Activated T-cell treated with anti-CD3 and anti-CD28 coated beads, Interleukin-2, amount 50 U/mL, for 4 hours (primary cell): ENCODE measurements at regions not wholly inside any gene's neighbourhood (a gene's known extent, or its start where the extent isn't known, plus 50 kb on each side); places are given as distances from the start of the nearest gene placed in this dataset.

Experiments used
- ATAC-seq, 2 donors: fragments of 200-7000 bp; cut with Tn5 transposase; one replicate each; pipeline ENCODE4 v1.10.0; 2021
- DNase-seq: peaks from one replicate; pipeline ENCODE4 v3.0.0-alpha.2; 2020
- H3K27me3 Mint-ChIP-seq: one replicate; pipeline ENCODE4 v1.8.0; 2021; ENCODE audit warnings: low read depth, mixed read lengths
- H3K36me3 Mint-ChIP-seq: one replicate; pipeline ENCODE4 v1.8.0; 2022; ENCODE audit warnings: mixed read lengths; ENCODE audit not compliant: insufficient read depth
- H3K4me1 Mint-ChIP-seq: one replicate; pipeline ENCODE4 v1.8.0; 2021; ENCODE audit warnings: low read depth, mixed read lengths
- H3K4me3 Mint-ChIP-seq: one replicate; pipeline ENCODE4 v1.8.0; 2021; ENCODE audit warnings: mild to moderate bottlenecking, moderate library complexity, mixed read lengths
- H3K9me3 Mint-ChIP-seq: one replicate; pipeline ENCODE4 v1.8.0; 2021; ENCODE audit warnings: mixed read lengths

DNA sequence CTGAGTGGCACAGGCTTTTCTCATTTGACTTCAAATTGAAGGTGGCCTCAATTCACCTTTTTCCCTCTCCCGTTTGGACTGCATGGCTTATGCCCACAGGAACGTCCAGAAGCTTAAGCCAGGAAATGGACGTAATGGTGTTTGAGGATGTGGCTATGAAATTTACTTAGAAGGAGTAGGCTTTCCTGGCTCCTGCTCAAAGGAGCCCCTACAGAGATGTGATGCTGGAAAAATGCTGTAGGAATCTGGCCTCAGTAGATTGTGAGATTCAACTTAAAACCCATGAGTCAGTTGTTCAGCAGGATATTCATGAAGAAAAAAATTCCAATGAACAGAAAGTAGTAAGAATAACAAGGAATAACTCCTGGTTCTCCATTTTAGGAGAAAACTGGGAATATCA is 129.0 kb downstream of the ICOS start:
- no peak overlapping the region for H3K4me3 Mint-ChIP-seq
- ATAC-seq (no peak), DNase-seq (no peak)
- H3K4me1 Mint-ChIP-seq, result no peaks in the 10 kb centered on the region
- H3K36me3 Mint-ChIP-seq, result no peaks in the 10 kb centered on the region
- H3K27me3 Mint-ChIP-seq, result peaks cover 1% of the 10 kb centered on the region
- no peaks in the 10 kb centered on the region for H3K9me3 Mint-ChIP-seq

- H3K27me3 Mint-ChIP-seq, result peaks cover 1% of the 10 kb centered on the region
- H3K4me1 Mint-ChIP-seq, result no peaks in the 10 kb centered on the region
- ATAC-seq, result no peak
- H3K9me3 Mint-ChIP-seq, result no peaks in the 10 kb centered on the region
- no peak overlapping the region for H3K4me3 Mint-ChIP-seq
- no peak for DNase-seq
- H3K36me3 Mint-ChIP-seq, result no peaks in the 10 kb centered on the region
These were observed 129.5 kb downstream of the ICOS start for GRCh38 chr2:204066051-204066450.

- H3K27me3 Mint-ChIP-seq, result peaks cover 1% of the 10 kb centered on the region
- DNase-seq (no peak), ATAC-seq (no peak)
- H3K9me3 Mint-ChIP-seq, result no peaks in the 10 kb centered on the region
- no peaks in the 10 kb centered on the region for H3K4me1 Mint-ChIP-seq
- no peak overlapping the region for H3K4me3 Mint-ChIP-seq
- H3K36me3 Mint-ChIP-seq, result no peaks in the 10 kb centered on the region
These were observed 133.2 kb downstream of the ICOS start for GRCh38 chr2:204069804-204070203.

DNA sequence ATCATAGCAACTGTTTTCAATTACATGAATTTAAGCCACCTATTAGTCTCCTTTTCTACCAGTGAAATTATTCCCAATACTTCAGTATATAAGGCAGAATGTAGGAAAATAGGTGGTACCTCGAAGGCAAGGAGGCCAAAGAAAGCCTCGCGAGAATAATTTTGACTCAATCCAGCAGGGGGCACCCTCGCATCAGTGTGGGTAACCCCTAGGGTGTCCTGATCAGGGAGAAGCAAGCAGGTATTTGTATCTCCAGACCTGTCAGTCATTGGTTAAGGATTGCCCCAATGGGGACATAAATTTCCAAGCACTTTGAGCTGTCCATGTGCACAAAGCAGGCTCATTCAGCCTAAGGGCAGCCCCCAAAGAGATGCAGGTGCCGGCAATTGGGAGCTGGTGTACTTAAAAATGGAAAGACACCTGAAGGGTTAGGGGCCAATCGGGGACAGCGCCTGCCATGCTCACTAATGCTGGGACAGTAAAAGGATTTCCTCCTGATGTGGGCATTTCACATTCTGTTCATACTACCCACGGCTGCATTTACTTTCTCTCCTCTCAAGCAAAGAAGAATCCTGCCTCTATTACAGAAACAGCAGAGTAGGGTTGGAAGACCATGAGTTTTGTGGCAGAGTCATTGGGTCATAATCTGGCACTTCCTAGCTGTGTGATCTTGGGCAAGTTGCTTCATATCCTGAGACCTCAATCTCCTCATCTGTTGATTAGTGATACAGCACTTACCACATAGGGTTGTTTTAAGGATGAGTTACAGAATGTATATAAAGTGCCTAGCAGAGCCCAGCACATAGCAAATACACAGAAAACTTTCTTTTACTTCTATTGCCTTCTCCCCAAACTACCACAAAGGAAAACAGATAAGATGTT is 136.1 kb downstream of the ICOS start:
- H3K9me3 Mint-ChIP-seq, result no peaks in the 10 kb centered on the region
- no peaks in the 10 kb centered on the region for H3K36me3 Mint-ChIP-seq
- no peaks in the 10 kb centered on the region for H3K4me1 Mint-ChIP-seq
- peak; percentile 62 for DNase-seq
- no peaks in the 10 kb centered on the region for H3K27me3 Mint-ChIP-seq
- peak; percentile 79 to 80 for ATAC-seq
- no peak overlapping the region for H3K4me3 Mint-ChIP-seq

DNA sequence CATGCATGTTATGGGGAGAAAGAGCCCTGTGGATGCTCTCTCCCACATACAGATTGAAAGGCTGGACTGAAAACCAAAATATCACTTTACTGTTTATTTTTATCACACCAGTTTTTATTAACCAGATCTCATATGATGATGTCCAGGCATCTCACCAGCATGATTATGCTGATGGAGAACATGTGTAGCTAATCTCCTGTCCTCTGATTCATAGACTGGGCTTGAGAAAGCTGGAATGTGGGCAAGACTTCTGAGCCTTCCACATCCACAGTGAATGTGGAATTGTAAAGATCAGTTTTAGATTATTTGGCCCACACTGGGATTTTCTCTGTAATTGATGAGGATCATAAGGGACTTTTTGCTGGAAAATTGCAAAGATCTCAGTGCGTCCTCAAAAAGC is 137.9 kb downstream of the ICOS start:
- DNase-seq, result no peak
- H3K4me1 Mint-ChIP-seq, result no peaks in the 10 kb centered on the region
- no peaks in the 10 kb centered on the region for H3K36me3 Mint-ChIP-seq

DNA sequence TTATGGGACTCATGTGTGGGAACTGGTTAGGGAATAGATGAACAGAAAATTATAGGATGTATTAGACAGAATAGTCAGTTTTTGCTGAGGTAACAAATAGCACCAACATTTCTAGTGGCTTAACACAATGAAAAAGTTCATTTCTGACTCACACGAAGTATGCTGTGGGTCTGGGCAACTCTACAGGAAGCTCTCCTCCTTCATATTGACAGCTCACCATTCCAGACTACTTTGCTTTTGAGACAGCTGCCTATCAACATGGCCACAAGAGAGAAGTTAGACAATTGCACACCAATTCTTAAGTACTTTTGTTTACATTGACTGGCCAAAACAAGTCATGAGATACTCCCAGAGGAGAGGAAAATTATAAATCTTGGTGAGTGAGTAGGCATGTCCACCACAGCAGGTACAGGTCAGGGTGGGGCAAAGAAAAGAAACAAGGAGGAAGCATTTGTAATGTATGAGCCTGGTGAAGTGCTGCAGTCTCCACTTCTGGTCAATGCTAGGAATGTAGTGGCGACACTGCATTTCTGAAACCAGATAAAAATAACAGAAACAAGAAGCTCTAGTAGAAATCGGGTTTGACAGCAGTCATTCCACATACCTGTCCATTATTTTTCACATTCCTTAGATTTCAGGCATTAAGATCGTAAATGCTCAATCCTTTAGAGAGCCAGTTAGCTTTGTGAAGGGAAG is 141.6 kb downstream of the ICOS start:
- ATAC-seq (peak in 1 of 2 donors; percentile 69), DNase-seq (no peak)
- Mint-ChIP-seq H3K9me3 (no peaks in the 10 kb centered on the region), H3K4me3 (no peak overlapping the region), H3K27me3 (no peaks in the 10 kb centered on the region), H3K36me3 (no peaks in the 10 kb centered on the region), H3K4me1 (no peaks in the 10 kb centered on the region)

More for the DNA sequence above, 137.9 kb downstream of the ICOS start:
- Mint-ChIP-seq H3K27me3 (no peaks in the 10 kb centered on the region), H3K4me3 (no peak overlapping the region), H3K9me3 (no peaks in the 10 kb centered on the region)
- no peak for ATAC-seq

DNA sequence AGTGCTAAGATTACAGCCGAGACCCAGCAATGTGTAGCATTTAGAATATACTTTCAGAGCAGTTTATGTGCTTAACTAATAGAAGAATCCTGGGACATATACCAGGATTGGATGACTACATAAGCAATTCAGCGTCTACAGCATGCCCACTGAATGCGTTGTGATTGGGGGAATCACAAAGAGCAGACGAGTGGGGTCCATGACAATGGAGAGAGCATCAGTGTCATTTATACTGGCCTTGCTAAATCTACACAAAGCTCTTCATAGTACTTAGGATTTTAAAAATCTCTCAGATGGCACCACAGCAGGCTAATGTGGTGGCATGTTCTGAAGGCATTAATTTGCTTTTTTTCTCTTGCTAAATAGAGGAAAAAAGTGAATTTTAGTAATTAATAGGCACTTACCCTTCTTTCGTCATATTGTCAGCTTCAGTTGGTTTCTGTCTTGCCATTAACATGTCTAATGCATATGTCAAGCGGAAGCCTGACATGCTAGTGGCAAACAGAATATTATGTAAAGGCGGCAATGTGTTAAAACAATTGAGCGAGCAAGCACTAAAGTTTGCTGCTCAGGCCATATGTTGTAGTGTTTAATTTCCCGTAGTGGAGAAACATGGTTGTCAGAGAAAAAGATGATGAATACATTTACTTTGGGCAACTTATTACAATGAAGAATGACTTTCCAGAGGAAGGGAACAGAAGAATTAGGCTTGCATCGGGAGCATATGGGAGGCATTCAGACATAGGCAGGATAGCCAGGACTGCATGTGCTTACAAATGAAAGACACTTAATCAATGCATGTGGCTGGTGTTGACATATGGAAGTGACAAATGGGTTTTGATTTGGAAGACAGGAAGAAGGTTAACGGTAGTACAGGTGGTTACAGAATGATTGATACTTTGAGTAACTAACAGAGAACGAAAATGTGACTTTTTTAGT is 145.2 kb downstream of the ICOS start:
- ATAC-seq (no peak), DNase-seq (no peak)
- H3K9me3 Mint-ChIP-seq, result no peaks in the 10 kb centered on the region
- H3K4me3 Mint-ChIP-seq, result no peak overlapping the region
- no peaks in the 10 kb centered on the region for H3K27me3 Mint-ChIP-seq
- no peaks in the 10 kb centered on the region for H3K36me3 Mint-ChIP-seq
- H3K4me1 Mint-ChIP-seq, result no peaks in the 10 kb centered on the region

- H3K9me3 Mint-ChIP-seq, result no peaks in the 10 kb centered on the region
- no peak overlapping the region for H3K4me3 Mint-ChIP-seq
- no peaks in the 10 kb centered on the region for H3K36me3 Mint-ChIP-seq
- ATAC-seq, result no peak
- no peaks in the 10 kb centered on the region for H3K27me3 Mint-ChIP-seq
- no peak for DNase-seq
- no peaks in the 10 kb centered on the region for H3K4me1 Mint-ChIP-seq
These were observed 149.6 kb downstream of the ICOS start for GRCh38 chr2:204086167-204086566.

DNA sequence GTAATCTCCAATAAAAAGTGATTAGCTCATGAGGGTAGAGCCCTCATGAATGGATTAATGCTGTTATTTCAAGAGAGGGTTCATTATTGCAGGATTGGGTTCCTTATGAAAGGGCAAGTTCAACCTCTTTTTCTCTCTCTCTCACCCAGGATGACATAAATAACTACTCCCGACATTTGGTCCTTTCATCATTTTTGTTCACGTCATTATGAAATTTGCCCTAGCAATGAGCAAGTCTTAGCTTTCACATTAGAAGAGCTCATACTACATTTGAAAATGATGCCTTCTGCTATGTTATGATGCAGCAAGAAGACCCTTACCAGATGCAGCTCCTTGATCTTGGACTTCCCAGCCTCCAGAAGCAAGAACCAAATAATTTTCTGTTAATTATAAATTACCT is 152.5 kb downstream of the ICOS start:
- H3K36me3 Mint-ChIP-seq, result no peaks in the 10 kb centered on the region
- no peak overlapping the region for H3K4me3 Mint-ChIP-seq
- ATAC-seq (no peak), DNase-seq (no peak)
- no peaks in the 10 kb centered on the region for H3K4me1 Mint-ChIP-seq
- peaks cover 14% of the 10 kb centered on the region for H3K9me3 Mint-ChIP-seq
- H3K27me3 Mint-ChIP-seq, result no peaks in the 10 kb centered on the region

- Mint-ChIP-seq H3K36me3 (no peaks in the 10 kb centered on the region), H3K27me3 (no peaks in the 10 kb centered on the region), H3K4me3 (no peak overlapping the region), H3K9me3 (peaks cover 14% of the 10 kb centered on the region), H3K4me1 (no peaks in the 10 kb centered on the region)
- ATAC-seq (no peak), DNase-seq (no peak)
These were observed 153.0 kb downstream of the ICOS start for GRCh38 chr2:204089574-204089973.

GRCh38 chr2:204090021-204090420 is 153.5 kb downstream of the ICOS start:
- no peaks in the 10 kb centered on the region for H3K36me3 Mint-ChIP-seq
- ATAC-seq (no peak), DNase-seq (no peak)
- no peaks in the 10 kb centered on the region for H3K27me3 Mint-ChIP-seq
- no peak overlapping the region for H3K4me3 Mint-ChIP-seq
- peaks cover 14% of the 10 kb centered on the region for H3K9me3 Mint-ChIP-seq
- no peaks in the 10 kb centered on the region for H3K4me1 Mint-ChIP-seq

GRCh38 chr2:204104811-204105210 is 168.2 kb downstream of the ICOS start:
- Mint-ChIP-seq H3K4me3 (no peak overlapping the region), H3K4me1 (peaks cover 41% of the 10 kb centered on the region), H3K9me3 (no peaks in the 10 kb centered on the region), H3K27me3 (peaks cover 3% of the 10 kb centered on the region), H3K36me3 (no peaks in the 10 kb centered on the region)
- peak; percentile 54 to 56 for ATAC-seq
- DNase-seq, result no peak

- Mint-ChIP-seq H3K4me1 (peaks cover 61% of the 10 kb centered on the region), H3K9me3 (no peaks in the 10 kb centered on the region), H3K4me3 (peak overlapping the region; percentile 69), H3K36me3 (no peaks in the 10 kb centered on the region), H3K27me3 (no peaks in the 10 kb centered on the region)
- DNase-seq, result peak; percentile 30
- peak; percentile 39 to 48 for ATAC-seq
These were observed 171.8 kb downstream of the ICOS start for GRCh38 chr2:204108330-204108751.

GRCh38 chr2:204108781-204109295 is 172.3 kb downstream of the ICOS start:
- DNase-seq, result no peak
- H3K4me1 Mint-ChIP-seq, result peaks cover 62% of the 10 kb centered on the region
- ATAC-seq, result peak; percentile 67 to 69

More at GRCh38 chr2:204108781-204109295, 172.3 kb downstream of the ICOS start:
- Mint-ChIP-seq H3K4me3 (peak overlapping the region; percentile 69), H3K27me3 (no peaks in the 10 kb centered on the region), H3K9me3 (no peaks in the 10 kb centered on the region), H3K36me3 (no peaks in the 10 kb centered on the region)
